ENCODE measurements at regions not wholly inside any gene's neighbourhood (a gene's known extent, or its start where the extent isn't known, plus 50 kb on each side); places are given as distances from the start of the nearest gene placed in this dataset.

DNA sequence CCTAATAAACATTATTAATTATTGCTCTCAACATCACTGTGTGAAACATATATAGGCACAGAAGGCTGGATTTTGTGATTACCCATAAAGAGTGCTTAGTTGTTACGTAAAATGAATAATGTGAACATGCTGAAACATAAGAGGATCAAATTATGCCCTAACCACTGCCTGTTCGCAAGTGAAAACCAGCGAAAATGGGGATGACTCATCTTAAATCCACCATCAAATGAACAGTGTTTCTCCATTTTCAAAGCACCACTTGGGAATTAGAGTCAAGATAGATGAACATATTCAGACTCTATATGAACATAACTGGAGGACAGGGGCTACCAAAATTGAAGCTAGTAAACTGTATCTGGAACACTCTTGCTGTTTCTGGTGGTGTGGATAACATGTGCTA is 386.2 kb downstream of the HHIPL2 start:
- DNase-seq: no peak

DNA sequence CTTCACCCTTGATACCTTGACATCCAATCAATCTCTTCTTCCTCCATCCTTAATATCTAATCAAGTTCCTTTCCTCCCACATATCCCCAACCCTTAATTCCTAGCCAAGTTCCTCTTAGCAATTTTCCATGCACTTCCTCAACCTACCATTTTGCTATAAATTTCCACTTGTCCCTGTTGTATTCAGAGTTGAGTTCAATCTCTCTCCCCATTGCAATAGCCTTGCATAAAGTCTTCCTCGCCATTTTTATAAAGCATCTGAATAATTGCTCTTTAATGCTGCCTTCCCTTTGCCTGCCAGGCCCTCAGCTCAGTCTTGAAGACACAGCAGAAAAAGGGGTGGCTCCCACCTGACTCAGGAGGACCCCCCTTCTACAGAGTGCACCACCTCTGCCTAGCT is 390.3 kb downstream of the HHIPL2 start:
- no peak for DNase-seq

DNA sequence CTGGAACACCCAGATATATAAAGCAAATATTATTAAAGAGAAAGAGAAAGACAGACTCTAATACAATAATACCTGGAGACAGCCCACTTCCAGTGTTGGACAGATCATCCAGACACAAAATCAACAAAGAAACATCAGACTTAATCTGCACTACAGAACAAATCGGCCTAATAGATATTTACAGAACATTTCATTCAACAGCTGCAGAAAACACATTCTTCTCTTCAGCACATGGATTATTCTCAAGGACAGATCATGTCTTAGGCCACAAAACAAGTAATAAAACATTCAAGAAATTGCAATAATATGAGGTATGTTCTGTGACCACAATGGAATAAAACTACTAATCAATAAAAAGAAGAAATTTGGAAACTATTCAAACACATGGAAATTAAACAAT is 398.3 kb upstream of the DUSP10 start:
- DNase-seq: no peak

DNA sequence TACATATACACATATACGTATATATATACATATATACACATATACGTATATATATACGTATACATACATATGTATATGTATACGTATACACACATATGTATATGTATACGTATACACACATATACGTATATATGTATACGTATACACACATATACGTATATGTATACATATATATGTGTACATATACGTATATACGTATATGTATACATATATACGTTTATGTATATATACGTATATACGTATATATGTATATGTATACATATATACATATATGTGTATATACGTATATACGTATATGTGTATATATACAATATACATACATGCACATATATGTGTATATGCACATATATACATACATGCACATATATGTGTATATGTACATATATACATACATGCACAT is 396.2 kb upstream of the DUSP10 start:
- DNase-seq: no peak

DNA sequence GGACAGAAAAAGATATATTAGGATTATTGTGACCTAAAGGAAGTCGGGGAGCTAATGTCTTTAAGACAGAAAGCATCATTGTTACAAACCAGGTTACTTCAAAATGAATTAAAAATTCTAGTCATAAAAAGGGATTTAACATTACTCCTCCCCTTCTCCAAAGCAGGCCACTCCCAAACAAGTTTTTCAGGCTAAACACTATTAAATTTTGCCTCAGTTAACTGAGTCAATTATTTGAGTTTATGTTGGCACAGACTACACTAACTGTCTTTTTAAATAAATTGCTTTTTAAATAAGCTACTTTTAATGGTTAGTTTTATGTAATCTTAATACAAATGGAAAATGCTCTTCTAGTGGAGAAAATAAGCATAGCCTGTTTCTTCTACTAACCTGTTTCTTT is 395.0 kb upstream of the DUSP10 start:
- no peak for DNase-seq

DNA sequence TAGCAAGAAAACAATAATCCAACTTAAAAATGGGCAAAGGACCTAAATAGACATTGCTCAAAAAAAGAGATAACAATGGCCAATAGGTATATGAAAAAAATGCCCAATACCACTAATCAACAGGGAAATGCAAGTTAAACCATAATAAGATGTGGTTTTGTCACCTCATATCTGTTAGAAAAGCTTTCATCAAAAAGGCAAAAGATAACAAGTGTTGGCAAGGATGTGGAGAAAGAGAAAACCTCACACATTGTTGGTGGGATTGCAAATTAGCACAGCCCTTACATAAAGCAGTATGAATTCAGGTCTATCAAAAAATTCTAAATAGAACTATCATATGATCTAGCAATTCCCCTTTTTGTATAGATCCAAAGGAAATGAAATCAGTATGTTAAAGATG is 387.2 kb upstream of the DUSP10 start:
- DNase-seq: no peak

DNA sequence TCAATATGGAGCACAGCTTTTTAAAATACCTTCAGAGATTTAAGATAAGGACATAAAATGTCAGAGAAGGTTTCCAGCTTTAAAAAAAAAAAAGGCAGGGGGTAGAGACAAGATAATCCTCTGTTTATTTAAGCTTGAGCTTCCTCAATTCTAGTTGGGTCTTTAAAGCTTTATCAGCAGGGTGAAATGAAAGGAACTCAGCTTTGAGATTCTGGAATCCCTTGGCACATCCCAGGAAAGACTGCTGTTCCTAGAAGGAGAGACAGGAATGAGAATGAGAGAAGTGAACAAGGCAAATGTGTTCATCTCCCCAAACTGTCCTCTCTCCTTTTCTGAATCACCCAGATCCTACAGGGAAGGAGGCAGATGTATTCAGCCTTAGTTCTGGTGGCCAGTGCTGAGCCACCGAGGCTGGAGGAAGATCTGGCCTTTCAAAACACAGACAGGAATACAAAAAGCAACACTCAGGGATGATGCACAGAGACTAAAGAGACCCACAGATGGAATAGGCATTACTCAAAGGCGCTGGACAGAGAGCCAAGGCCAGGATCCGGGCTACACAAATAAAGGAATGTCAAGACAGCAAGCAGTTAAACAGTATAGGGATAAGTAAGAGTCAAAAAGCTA is 385.8 kb upstream of the DUSP10 start:
- DNase-seq: no peak

DNA sequence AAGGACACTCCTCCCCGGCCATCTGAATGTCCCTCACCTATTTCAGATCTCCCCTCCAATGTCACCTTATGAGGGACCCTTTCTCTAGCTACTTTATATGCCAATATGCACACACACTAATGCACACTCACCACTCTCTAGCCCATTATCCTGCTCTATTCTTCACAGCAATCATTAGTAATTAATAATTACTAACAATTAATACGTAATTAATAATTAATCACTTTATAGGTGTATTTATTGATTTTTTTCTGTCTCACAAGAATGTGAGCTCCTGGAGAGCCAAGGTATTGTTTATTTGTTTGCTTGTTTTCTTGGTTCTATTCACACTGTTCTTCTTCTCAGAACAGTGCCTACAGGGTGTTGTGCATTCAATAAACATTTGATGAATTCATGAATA is 385.2 kb upstream of the DUSP10 start:
- no peak for DNase-seq

DNA sequence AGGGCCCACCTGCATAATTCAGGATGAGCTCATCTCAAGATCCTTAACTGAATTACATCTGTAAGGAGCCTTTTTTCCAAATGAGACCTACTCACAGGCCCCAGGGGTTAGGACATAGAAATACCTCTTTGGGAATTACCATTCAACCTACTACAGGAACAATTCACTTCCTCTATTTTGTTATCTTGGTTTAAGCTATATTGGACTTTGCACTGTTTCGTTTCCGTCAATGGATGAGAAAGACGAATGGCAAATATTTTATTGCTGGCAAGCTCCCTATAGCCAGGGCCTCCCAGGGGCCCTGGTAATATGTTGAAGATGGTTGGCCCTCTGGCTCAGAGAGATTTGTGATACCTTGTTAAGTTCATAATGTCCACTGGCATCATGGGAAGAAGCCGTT is 384.2 kb upstream of the DUSP10 start:
- DNase-seq: no peak

DNA sequence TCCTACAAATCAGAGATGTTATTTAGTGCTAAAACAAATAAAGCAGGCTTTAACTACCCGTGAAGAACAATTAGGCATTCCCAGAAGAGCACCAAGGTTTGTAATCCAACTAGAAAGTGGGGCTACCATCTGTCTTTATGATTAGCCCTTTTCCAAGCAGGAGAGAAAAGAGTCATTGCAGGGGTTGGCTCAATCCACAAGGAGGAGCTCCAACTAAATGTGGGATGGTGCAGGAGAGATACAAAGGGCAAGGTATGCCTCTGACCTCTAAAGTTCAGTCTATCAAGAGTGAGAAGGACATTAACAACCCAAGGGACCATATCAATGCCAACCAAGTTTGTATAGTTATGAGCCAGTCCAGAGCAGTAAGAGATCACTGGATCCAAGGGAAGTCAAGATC is 382.7 kb upstream of the DUSP10 start:
- peak; percentile 9 for DNase-seq

DNA sequence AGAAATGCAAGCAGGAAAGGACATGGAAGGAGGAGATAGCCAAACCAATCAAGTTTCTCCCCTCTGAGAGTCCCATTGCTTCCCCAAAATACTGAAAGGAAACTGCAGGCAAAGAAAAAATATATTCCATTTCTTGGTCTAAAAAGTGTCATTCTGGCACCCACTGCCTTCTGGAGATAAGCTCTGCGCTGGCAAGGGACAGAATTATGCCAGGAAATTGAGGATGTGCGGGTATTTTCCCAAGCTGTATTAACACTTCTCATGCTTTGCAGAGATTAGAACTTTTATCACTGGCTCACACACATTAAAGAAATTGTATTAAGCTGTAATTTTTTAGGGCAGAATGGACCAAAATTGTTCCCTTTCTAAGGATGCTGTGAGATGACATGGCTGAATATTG is 381.2 kb upstream of the DUSP10 start:
- peak; percentile 48 for DNase-seq

DNA sequence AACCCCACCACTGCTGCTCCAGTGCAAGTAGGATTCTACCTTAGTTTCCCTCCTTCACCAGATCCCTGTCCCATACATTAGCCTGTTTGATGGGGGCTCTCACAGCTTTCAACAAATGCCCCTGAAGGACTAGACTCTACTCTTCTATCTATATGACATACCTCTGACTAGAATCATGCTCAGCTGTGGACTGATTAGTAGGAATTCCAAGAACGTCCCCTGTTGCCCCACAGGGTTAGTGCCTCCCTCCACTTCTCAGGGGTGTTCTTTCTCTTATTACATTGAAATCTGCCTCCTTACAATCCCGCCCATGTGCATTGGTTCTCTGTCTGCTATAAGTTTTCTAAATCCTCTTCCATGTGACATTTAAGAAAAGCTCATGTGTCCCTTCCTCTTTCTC is 375.9 kb upstream of the DUSP10 start:
- no peak for DNase-seq

DNA sequence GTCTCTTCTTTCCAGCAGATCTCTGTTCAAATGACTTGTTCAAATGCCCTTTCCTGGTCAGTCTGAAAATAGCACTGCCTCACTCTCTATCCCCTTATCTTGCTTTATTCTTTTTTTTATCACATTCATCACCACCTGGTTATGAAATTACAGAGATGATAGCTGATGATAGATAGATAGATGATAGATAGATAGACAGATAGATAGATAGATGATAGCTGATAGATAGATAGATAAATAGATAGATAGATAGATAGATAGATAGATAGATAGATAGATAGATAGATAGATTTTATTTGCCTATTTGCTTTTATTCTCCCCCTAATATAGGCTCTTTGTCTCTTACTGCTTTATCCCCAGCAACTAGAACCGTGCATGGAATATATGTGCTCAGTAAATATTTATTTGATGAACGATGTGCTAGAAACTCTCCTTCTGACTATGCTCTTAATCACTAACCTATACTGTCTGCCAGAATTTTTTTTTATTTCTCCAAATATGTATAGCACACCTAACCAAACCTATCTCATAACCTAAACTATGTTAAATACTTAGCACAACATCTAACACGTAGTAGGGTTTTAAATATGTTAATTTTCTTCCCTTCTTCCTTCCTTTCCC is 372.8 kb upstream of the DUSP10 start:
- no peak for DNase-seq

DNA sequence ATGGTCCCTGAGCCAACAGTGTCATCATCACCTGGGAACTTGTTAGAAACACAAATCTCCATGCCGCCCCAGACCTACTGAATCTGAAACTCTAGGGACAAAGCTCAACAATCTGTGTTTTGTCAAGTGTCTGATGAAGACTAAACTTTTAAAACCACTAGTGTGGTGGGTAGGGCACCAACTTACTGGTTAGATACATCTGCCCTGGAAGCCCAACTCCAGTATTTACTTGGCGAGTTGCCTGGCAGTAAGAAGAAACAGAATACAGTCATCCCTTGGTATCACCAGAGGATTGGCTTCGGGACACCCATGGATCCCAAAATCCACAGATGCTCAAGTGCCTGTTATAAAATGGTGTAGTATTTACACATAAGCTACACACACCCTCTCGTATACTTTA is 367.9 kb upstream of the DUSP10 start:
- DNase-seq: no peak

DNA sequence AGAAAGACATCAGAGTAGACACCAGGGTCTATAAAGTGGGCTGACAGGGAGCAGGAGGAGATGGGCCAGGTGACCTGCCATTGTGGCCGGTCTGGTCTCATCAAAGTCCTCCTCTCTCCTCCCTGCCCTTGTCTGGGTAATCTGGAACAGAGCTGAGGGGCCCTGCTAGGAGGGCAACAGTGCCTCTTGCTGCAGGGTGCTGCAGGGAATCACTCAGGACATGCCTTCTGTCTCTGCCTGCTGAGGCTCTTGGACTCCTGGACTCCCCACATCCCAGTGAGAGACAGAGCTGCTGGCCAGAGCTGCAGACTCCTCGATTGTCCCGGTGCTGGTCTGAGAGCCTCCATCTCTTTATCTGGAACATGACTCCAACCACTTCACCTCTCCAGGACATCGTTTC is 366.1 kb upstream of the DUSP10 start:
- no peak for DNase-seq

DNA sequence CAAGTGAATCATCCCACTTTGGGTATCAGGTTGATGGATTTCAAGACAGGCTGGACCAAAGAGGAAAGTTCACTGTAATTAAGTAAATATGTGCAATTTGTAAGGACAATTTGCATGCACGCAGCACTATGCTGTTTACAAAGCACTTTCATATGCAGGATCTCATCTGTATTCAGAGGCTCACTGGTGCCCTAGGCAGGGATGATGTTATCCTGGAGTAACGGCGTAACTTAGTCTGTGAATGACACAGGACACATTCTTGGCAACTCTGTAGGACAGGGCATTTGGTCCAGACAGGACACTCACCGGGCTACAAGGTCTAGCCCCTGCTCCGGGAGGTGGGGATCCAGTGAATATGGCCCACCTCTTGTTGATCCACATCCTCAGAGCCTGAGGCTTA is 365.4 kb upstream of the DUSP10 start:
- DNase-seq: no peak

DNA sequence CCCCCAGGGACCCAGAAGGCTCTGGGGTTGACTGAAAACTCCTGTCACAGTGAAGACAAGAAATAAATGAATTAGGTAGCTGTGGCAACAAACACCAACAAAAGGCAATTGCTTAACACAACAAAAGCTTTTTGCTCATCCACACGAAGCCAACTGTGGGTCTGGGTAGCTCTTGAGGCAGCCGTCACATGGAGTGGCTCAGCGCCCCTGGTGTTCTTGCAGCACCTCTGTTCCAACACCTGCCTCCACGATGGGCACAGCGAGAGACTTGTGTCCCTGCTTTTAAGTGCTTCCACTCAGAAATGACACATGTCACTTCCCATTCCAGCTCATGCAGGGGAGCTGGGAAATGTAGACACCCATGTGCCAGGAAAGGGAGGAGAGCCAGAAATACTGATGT is 364.5 kb upstream of the DUSP10 start:
- DNase-seq: no peak

DNA sequence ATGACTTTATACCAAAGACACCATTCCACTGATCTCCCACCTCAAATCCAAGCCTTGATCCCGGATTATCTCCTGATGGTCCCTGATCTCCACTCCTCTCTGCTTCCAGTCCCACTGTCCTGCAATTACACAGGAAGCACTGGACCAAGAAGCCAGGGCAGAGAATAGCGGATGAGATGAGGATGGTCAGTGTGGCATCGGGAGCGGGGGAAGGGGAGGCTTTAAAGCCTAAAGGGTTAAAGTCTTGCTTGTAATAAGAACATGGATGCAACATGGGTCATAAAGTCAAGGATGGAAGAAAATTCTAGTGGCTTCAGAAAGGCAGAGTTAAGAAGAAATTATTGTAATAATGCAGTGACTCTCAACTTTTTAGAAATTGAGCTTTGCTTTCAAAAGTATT is 364.0 kb upstream of the DUSP10 start:
- DNase-seq: no peak

DNA sequence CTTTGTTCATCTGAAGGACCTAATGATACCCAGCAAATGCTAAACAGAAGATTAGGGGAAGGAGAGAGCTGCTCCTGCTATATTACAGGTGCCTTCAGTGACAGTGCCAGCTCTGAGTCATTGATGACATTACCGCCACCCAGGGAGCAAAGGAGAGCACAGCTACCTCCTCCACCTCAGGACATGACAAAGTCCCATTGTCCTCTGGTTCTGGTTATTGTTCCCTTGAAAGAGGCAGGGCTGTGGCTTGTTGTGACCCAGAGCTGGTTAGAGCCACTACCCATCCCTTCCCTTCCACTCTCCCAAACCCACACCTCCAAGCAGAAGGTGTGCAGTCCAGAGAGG is 363.5 kb upstream of the DUSP10 start:
- no peak for DNase-seq

DNA sequence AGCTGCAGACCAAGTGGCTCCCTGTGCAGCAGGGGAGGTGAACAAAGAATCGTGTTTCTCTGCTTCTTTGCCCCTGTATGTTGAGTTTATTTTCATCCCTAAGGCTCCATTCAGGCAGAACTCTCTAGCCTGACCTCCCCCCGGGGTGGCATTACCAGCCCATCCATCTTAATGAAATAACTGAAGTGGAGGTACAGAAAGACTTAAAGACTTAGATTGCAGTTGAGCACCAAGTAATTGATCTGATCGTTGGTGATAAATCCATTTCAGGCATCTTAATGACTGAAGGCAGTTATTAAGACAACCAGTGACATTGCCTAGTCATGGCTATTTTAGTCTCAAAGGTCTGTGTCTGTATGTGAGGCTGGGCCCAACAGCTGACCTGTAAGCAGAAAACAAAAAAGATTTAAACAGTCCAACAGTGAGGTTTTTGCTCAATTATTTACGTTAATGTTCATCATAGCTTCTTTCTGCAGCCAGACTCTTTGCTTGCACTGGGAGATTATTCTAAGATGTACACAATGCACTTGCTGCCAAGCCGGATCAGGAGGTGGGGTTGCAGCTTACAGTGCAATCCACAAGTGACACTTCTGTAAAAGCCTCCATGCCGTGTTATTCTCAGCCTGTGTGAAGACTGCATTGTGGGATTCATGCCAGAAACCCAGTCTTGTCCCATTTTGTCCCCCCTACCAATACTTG is 363.0 kb upstream of the DUSP10 start:
- DNase-seq: no peak

DNA sequence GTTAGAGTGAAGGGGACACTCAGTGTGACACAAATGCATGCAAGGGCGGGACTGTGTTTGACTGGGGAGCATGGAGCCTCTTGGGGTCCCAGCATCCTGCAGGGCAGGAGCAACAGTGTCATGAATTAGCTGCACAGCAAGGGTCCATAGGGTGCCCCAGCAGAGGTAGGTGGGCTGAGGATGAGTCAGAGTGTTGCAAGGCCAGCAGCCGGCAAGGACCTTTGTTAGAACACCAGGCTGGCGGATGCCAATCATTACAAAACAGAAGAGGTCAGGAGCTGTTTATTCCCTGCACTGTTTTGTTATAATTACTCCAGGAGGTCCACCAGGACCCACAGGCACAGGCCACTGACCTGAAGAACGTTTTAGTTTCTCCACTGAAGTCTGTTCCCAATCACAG is 362.2 kb upstream of the DUSP10 start:
- DNase-seq: no peak

DNA sequence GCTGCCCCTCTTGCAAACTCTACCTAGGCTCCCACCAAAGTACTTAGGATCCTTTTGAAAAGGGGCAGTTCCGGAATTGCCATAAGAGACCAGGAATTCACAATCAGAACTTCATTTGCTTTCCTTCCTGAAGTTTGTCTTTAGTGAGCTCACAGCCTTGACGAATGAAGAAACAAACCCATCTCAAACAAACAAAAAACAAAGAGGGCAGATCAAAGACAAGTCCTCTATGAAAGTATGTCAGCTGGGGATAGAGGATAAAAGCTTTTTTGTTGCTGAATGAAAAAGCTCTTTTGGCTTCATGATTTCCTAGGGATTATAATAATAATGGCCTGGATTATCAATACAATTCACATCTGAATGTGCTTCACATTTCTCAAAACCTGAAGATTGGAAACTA is 357.9 kb upstream of the DUSP10 start:
- no peak for DNase-seq

DNA sequence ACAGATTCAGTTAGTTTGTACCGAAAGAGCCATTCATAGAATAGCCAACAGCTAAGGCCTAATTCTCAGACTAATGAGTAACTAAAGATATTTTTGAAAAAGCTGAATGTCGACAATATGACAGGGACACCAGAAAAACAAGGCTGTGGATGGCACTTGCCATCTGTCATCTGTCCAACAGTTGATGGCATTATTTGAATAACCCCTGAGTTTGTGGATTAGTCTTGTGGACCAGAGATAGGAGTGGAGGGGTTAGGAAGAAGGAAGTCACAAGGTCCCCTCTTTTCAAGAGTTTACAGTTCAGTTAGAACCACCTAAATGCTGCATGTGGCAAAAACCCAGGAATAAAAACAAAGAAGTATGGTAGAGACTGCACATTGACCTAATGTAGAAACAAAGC is 356.5 kb upstream of the DUSP10 start:
- DNase-seq: peak; percentile 64

DNA sequence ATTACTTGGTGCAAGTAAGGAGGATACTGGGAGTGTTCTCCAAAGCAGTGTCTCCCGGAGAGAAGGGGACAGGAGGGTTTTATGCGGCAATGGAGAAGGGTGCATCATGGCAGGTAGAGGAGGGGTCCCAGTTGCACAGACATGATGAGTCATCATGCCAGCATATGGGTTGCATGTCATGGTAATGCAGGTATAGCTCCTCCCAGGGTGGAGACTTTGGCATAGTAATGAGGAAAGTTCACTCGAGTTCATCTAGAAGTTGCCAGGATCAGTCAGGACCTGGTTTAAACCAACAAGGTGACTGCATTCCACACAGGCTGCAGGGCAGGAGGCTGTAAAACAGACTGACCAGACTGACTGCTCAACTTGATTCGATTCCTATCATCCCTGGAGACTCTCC is 355.7 kb upstream of the DUSP10 start:
- peak; percentile 20 for DNase-seq

DNA sequence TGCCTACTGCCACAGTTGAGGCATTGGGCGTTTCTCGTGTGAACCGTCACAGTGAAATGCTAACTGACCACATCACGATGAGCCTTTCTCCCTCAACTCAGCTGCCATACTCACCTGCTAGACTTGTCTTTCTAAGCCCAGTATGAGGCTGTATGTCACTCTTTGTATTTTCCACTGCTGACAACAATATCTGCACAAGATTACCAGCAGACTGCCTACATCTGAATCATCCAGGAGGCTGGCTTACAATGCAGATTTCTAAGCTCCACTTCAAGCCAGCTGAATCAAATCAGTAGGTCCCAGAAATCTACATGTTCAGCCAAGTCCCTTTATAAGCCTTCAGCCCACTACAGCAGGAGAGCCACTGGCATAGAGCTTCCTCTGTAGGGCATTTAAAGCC is 355.0 kb upstream of the DUSP10 start:
- DNase-seq: peak; percentile 29

All from hematopoietic multipotent progenitor cell treated with erythropoietin and hydrocortisone succinate and interleukin-3 and kit ligand, for 6 days (in vitro differentiated cells).